HEK293T (cell line): ENCODE measurements at regions not wholly inside any gene's neighbourhood (a gene's known extent, or its start where the extent isn't known, plus 50 kb on each side); places are given as distances from the start of the nearest gene placed in this dataset.

Source experiments
- FOXK2 ChIP-seq: fragments of 450-650 bp; IDR thresholded peaks from 2 replicates; pipeline ENCODE4 v1.6.1; 2016; ENCODE audit warnings: mild to moderate bottlenecking
- FOXM1 ChIP-seq: fragments of 450-650 bp; IDR thresholded peaks from 2 replicates; pipeline ENCODE4 v1.6.1; 2017; ENCODE audit warnings: mild to moderate bottlenecking, borderline replicate concordance
- HDGF ChIP-seq: fragments of 450-650 bp; IDR thresholded peaks from 2 replicates; pipeline ENCODE4 v1.6.1; 2017; ENCODE audit warnings: antibody characterized with exemption, borderline replicate concordance
- NFRKB ChIP-seq: fragments of 450-650 bp; IDR thresholded peaks from 2 replicates; pipeline ENCODE4 v1.6.1; 2016; ENCODE audit warnings: mild to moderate bottlenecking, moderate library complexity
- SUZ12 ChIP-seq: fragments of 450-650 bp; IDR thresholded peaks from 2 replicates; pipeline ENCODE4 v1.6.1; 2016; ENCODE audit warnings: mild to moderate bottlenecking
- ZNF384 ChIP-seq: fragments of 450-650 bp; IDR thresholded peaks from 2 replicates; pipeline ENCODE4 v1.6.1; 2016

DNA sequence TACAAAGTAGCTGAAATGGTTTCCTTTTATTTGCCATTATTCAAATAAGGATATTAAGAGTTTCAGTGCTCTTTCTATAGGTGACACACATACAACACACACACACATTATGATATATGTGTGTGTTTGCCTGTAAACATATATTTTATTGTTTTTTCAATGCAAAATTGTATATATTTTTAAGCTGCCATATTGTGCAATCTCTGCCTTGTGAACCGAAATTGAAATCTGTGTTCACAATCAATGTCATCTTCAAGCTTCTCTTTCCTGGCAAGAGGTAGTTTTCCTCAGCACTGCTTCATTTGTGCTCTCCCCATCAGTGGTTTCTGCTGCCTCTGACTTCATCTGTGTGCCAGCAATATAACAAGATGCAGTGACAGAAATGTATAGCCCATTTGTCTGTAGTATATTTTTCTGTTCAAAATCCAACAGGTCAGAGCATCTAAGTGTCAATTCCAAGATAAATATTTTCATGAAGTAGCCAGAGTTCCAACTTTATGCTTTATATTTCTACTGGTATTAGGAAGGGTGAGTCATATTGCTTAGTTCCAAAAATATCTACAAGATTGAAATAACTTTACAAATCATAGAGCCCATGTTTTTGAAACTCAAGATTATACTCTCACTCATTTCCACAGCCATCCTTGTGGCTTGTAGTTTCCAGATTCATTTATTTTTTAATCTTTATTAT lies 1704.8 kb upstream of the CDH9 start:
- TF ChIP-seq ZNF384 (no peak), SUZ12 (no peak), FOXM1 (no peak), FOXK2 (no peak), NFRKB (no peak), HDGF (no peak)
